Heart left ventricle (tissue), 16 donors: ENCODE measurements at regions not wholly inside any gene's neighbourhood (a gene's known extent, or its start where the extent isn't known, plus 50 kb on each side); places are given as distances from the start of the nearest gene placed in this dataset.

Source experiments
- ATAC-seq, 4 donors: fragments of 200-7000 bp; cut with Tn5 transposase; one replicate each; pipeline ENCODE4 v1.9.1; 2020 to 2022; ENCODE audit warnings: moderate library complexity in 4 of 4, mild to moderate bottlenecking in 3 of 4, moderate number of reproducible peaks in 1 of 4
- DNase-seq, 5 donors: peaks; one replicate each; pipeline ENCODE4 v3.0.0-alpha.2; 2020
- H3K27ac ChIP-seq, 12 donors: fragments of 200-600 bp; sonication (generic) in 4 of 12; one replicate each; pipeline versions ENCODE4 v1.5.0 to v1.8.0; 2016 to 2022; ENCODE audit warnings: mild to moderate bottlenecking in 2 of 12
- H3K27me3 ChIP-seq, 9 donors: fragments of 200-600 bp; sonication (generic) in 2 of 9; one replicate each; pipeline versions ENCODE4 v1.5.1 to v1.8.0; 2016 to 2022; ENCODE audit warnings: mild to moderate bottlenecking in 3 of 9
- H3K36me3 ChIP-seq, 9 donors: fragments of 200-600 bp; sonication (generic) in 2 of 9; one replicate each; pipeline versions ENCODE4 v1.5.0 to v1.8.0; 2018 to 2022; ENCODE audit warnings: mild to moderate bottlenecking in 2 of 9
- H3K4me1 ChIP-seq, 12 donors: fragments of 200-600 bp; sonication (generic) in 4 of 12; one replicate each; pipeline versions ENCODE4 v1.5.0 to v1.8.0; 2016 to 2022; ENCODE audit warnings: mild to moderate bottlenecking in 3 of 12
- H3K4me3 ChIP-seq, 12 donors: fragments of 200-600 bp; sonication (generic) in 4 of 12; one replicate each; pipeline versions ENCODE4 v1.5.0 to v1.8.0; 2017 to 2022; ENCODE audit warnings: mild to moderate bottlenecking in 9 of 12, moderate library complexity in 4 of 12
- H3K9me3 ChIP-seq, 12 donors: fragments of 200-600 bp; sonication (generic) in 4 of 12; one replicate each; pipeline versions ENCODE4 v1.5.0 to v1.8.0; 2016 to 2022; ENCODE audit warnings: mild to moderate bottlenecking in 1 of 12
- POLR2A ChIP-seq, 2 donors: fragments of 450-650 bp; IDR thresholded peaks; one replicate each; pipeline ENCODE4 v1.6.1; 2017; ENCODE audit warnings: antibody characterized with exemption in 2 of 2, mild to moderate bottlenecking in 2 of 2, moderate library complexity in 2 of 2
- WGBS, 4 donors: extraction: QIAGEN DNeasy Blood & Tissue Kit in 2 of 4; methylation state at CpG; one replicate each; pipeline versions ENCODE4 v1.1.5 to v1.1.7; 2013 to 2018; 5-methylcytosine and 5-hydroxymethylcytosine counted together
- intact Hi-C, 10 donors: fragments of 100-400 bp; cut with DNase I; formaldehyde crosslinking; loops; one replicate each; pipeline versions ENCODE4 v1.11.1 to v1.14.2; 2022
- TF ChIP-seq, protein P1 (sequence below), 12 donors: fragments of 200-600 bp; sonication (generic) in 4 of 12; IDR thresholded peaks; one replicate each; pipeline versions ENCODE4 v1.5.0 to v1.8.0; 2018 to 2022; ENCODE audit warnings: antibody characterized with exemption in 12 of 12, mild to moderate bottlenecking in 5 of 12
- donor health status: ischemic (EF 13 %, LVEDD 7.1; RV severe dilation, severe dysfunction).
- donor health status: healthy with polysubstance abuse.
- donor health status: DM: no; HTN: yes; CAD: no.
- donor health status: DM: no; HTN: no; CAD: no.
- donor health status: ischemic (EF 25% LVEDD 6.9; RV normal size, moderate dysfunction).
- donor health status: ischemic (EF 25% LVEDD 5.7; RV mildly dilated, moderate dysfunction).
- donor health status: healthy.
- donor health status: DM: yes; HTN: yes; CAD: no.
- donor health status: ischemic (EF 35%, LVEDD 5.7; RV mildly dilated, moderate dysfunction).
- donor health status: nonischemic (EF 11% LVEDD 7.7; RV severe dilation, severe dysfunction).
- donor health status: DM: yes; HTN: yes; CAD: no.
- donor health status: PGD.
- donor health status: ischemic (EF 29% LVEDD 5.4; RV normal size, mild dysfunction).
- donor health status: nonischemic (EF 23%, LVEDD 6.1; RV moderate dilation, normal function).

DNA sequence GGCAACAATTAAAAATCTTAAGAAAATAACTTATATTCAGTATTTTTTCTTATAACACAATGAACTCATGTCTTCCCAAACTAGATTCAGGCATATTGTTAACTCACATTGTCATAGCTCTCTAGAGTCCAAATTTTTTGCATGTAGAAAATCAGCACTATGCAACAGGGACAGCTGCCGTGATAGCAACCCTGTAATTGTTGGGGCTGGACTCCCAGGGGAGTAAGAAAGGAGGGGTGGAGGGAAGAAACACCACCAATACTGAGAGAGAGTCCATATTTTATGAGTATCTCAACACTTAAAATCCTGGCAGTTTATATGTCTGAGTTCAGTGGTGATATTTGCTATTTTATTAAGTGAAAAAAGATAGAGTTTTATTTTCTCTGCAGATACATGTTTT lies 89.6 kb upstream of the HS3ST5 start:
- no peak for DNase-seq
- H3K9me3 ChIP-seq = no peaks in the 10 kb centered on the region
- no peaks in the 10 kb centered on the region for H3K36me3 ChIP-seq
- H3K4me3 ChIP-seq = no peak overlapping the region
- ATAC-seq = no peak
- 31 to 46% (median 41%) methylated on average over 1 of the region's 1 CpG for WGBS, 4 donors
- no peaks in the 10 kb centered on the region for H3K4me1 ChIP-seq
- H3K27ac ChIP-seq = no peak overlapping the region
- TF ChIP-seq, protein P1, sequence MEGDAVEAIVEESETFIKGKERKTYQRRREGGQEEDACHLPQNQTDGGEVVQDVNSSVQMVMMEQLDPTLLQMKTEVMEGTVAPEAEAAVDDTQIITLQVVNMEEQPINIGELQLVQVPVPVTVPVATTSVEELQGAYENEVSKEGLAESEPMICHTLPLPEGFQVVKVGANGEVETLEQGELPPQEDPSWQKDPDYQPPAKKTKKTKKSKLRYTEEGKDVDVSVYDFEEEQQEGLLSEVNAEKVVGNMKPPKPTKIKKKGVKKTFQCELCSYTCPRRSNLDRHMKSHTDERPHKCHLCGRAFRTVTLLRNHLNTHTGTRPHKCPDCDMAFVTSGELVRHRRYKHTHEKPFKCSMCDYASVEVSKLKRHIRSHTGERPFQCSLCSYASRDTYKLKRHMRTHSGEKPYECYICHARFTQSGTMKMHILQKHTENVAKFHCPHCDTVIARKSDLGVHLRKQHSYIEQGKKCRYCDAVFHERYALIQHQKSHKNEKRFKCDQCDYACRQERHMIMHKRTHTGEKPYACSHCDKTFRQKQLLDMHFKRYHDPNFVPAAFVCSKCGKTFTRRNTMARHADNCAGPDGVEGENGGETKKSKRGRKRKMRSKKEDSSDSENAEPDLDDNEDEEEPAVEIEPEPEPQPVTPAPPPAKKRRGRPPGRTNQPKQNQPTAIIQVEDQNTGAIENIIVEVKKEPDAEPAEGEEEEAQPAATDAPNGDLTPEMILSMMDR (IDR thresholded peaks at IDR 0.05) = no peak
- TF ChIP-seq POLR2A (IDR thresholded peaks at IDR 0.05) = no peak
- H3K27me3 ChIP-seq = no peaks in the 10 kb centered on the region
- intact Hi-C loops = no loop called here

GRCh38 chr6:114431641-114432040 lies 88.8 kb upstream of the HS3ST5 start:
- no peak for ATAC-seq
- H3K4me1 ChIP-seq = no peaks in the 10 kb centered on the region
- intact Hi-C loops = no loop called here
- H3K36me3 ChIP-seq = no peaks in the 10 kb centered on the region
- no peaks in the 10 kb centered on the region for H3K9me3 ChIP-seq
- 62 to 80% (median 70%) methylated on average over 1 of the region's 1 CpG for WGBS, 4 donors
- H3K27me3 ChIP-seq = no peaks in the 10 kb centered on the region
- no peak overlapping the region for H3K27ac ChIP-seq
- no peak for TF ChIP-seq POLR2A (IDR thresholded peaks at IDR 0.05)
- TF ChIP-seq, protein P1 (IDR thresholded peaks at IDR 0.05) = no peak
- no peak for DNase-seq
- no peak overlapping the region for H3K4me3 ChIP-seq

DNA sequence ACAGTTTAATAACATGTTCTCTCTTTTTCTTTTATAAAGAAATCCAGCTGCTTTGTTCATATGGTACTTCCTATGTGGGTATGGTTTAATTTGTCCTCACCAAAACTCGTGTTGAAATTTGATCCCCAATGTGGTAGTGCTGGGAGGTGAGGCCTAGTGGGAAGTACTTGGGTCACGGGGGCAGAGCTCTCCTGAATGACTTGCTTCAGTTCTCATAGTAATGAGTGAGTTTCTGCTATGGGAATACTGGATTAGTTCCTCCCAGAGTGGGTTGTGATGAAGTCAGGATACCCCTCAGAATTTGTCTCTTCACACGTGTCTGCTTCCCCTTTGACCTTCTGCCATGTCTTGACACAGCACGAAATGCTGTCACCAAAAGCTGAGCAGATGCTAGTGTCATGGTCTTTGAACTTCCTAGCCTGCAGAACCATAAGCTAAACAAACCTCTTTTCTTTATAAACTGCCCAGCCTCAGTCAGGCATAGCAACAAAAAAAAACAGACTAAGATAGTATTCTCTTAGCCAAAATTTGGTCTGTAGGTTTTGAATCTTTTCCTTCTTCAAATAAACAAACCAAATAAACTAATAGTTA lies 87.8 kb upstream of the HS3ST5 start:
- H3K4me1 ChIP-seq = no peaks in the 10 kb centered on the region
- no peaks in the 10 kb centered on the region for H3K9me3 ChIP-seq
- TF ChIP-seq, protein P1 (IDR thresholded peaks at IDR 0.05) = no peak
- no peak for TF ChIP-seq POLR2A (IDR thresholded peaks at IDR 0.05)
- WGBS, 4 donors = 31 to 43% (median 34%) methylated on average over 4 of the region's 4 CpGs
- H3K27ac ChIP-seq = no peak overlapping the region
- no peaks in the 10 kb centered on the region for H3K36me3 ChIP-seq
- intact Hi-C loops = no loop called here
- ATAC-seq (no peak), DNase-seq (no peak)
- H3K4me3 ChIP-seq = no peak overlapping the region
- H3K27me3 ChIP-seq = no peaks in the 10 kb centered on the region

GRCh38 chr6:114428341-114428740 lies 85.5 kb upstream of the HS3ST5 start:
- WGBS, 4 donors = 62 to 75% (median 70%) methylated on average over 2 of the region's 2 CpGs
- Histone ChIP-seq H3K36me3 (no peaks in the 10 kb centered on the region), H3K27ac (no peak overlapping the region), H3K9me3 (no peaks in the 10 kb centered on the region), H3K4me1 (no peaks in the 10 kb centered on the region), H3K27me3 (no peaks in the 10 kb centered on the region), H3K4me3 (no peak overlapping the region)
- intact Hi-C loops = no loop called here
- TF ChIP-seq POLR2A (IDR thresholded peaks at IDR 0.05) = no peak
- TF ChIP-seq, protein P1 (IDR thresholded peaks at IDR 0.05) = no peak
- ATAC-seq = no peak
- no peak for DNase-seq
